ENCODE measurements at regions not wholly inside any gene's neighbourhood (a gene's known extent, or its start where the extent isn't known, plus 50 kb on each side); places are given as distances from the start of the nearest gene placed in this dataset.

- 28% methylated on average over 3 of the region's 3 CpGs for WGBS (ENCODE audit: insufficient coverage, insufficient replicate concordance, low lambda C conversion rate, missing lambda C conversion rate)
- H3K79me2 ChIP-seq (ENCODE audit: control insufficient read depth, insufficient read depth, low read length): no peaks in the 10 kb centered on the region
- no peaks in the 10 kb centered on the region for H4K20me1 ChIP-seq (ENCODE audit: control insufficient read depth, insufficient read depth)
- ChIA-PET SMC1A (ENCODE audit: uncharacterized antibody, unreplicated experiment) (no interaction called here), POLR2A (interaction anchor here (0.7 kb wide), 1 partner anchor 12 kb away, joined by 5 read pairs; no protein-coding TSS in a partner anchor), CTCF (no interaction called here), RAD21 (ENCODE audit: unreplicated experiment) (interaction anchor here (0.7 kb wide), 1 partner anchor 52 kb away, joined by 3 read pairs; no protein-coding TSS in a partner anchor)
- no peak overlapping the region for H3K27ac ChIP-seq (ENCODE audit: control insufficient read depth, insufficient read depth)
- H3K4me3 ChIP-seq: no peak overlapping the region
- no peaks in the 10 kb centered on the region for H3K27me3 ChIP-seq (replicated peaks in 1 of 2; ENCODE audit: control insufficient read depth in 2 of 2, insufficient read depth in 2 of 2, low read length in 1 of 2)
- no peaks in the 10 kb centered on the region for H3K9me3 ChIP-seq (replicated peaks; ENCODE audit: control insufficient read depth, insufficient read depth, low read length)
- DNase-seq (ENCODE audit: low read depth, low spot score) (no peak), FAIRE-seq (no peak), ATAC-seq (no peak)
- H2AFZ ChIP-seq (ENCODE audit: control insufficient read depth, low read depth, low read length): no peak overlapping the region
- no peak overlapping the region for H3K4me2 ChIP-seq (ENCODE audit: control insufficient read depth, insufficient read depth)
- H3K9ac ChIP-seq (ENCODE audit: control insufficient read depth, insufficient read depth, low read length): no peak overlapping the region
- H3K4me1 ChIP-seq (ENCODE audit: control insufficient read depth, insufficient read depth, low read length): no peaks in the 10 kb centered on the region
- H3K36me3 ChIP-seq (ENCODE audit: control insufficient read depth in 2 of 2, insufficient read depth in 2 of 2, low read length in 1 of 2): no peaks in the 10 kb centered on the region
- TF ChIP-seq CHD4 (IDR thresholded peaks at IDR 0.05): no peak
- TF ChIP-seq, protein P1, sequence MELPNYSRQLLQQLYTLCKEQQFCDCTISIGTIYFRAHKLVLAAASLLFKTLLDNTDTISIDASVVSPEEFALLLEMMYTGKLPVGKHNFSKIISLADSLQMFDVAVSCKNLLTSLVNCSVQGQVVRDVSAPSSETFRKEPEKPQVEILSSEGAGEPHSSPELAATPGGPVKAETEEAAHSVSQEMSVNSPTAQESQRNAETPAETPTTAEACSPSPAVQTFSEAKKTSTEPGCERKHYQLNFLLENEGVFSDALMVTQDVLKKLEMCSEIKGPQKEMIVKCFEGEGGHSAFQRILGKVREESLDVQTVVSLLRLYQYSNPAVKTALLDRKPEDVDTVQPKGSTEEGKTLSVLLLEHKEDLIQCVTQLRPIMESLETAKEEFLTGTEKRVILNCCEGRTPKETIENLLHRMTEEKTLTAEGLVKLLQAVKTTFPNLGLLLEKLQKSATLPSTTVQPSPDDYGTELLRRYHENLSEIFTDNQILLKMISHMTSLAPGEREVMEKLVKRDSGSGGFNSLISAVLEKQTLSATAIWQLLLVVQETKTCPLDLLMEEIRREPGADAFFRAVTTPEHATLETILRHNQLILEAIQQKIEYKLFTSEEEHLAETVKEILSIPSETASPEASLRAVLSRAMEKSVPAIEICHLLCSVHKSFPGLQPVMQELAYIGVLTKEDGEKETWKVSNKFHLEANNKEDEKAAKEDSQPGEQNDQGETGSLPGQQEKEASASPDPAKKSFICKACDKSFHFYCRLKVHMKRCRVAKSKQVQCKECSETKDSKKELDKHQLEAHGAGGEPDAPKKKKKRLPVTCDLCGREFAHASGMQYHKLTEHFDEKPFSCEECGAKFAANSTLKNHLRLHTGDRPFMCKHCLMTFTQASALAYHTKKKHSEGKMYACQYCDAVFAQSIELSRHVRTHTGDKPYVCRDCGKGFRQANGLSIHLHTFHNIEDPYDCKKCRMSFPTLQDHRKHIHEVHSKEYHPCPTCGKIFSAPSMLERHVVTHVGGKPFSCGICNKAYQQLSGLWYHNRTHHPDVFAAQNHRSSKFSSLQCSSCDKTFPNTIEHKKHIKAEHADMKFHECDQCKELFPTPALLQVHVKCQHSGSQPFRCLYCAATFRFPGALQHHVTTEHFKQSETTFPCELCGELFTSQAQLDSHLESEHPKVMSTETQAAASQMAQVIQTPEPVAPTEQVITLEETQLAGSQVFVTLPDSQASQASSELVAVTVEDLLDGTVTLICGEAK (IDR thresholded peaks at IDR 0.05; ENCODE audit: borderline replicate concordance): no peak
- TF ChIP-seq JUNB (IDR thresholded peaks at IDR 0.05): no peak
- TF ChIP-seq, protein P2, sequence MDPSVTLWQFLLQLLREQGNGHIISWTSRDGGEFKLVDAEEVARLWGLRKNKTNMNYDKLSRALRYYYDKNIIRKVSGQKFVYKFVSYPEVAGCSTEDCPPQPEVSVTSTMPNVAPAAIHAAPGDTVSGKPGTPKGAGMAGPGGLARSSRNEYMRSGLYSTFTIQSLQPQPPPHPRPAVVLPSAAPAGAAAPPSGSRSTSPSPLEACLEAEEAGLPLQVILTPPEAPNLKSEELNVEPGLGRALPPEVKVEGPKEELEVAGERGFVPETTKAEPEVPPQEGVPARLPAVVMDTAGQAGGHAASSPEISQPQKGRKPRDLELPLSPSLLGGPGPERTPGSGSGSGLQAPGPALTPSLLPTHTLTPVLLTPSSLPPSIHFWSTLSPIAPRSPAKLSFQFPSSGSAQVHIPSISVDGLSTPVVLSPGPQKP (IDR thresholded peaks at IDR 0.05; ENCODE audit: low read depth, low read length): no peak
- intact Hi-C loops (cut with micrococcal nuclease; ENCODE audit: unreplicated experiment) (no loop called here), in situ Hi-C loops (cut with MboI) (no loop called here)
- no TSS peak for BruUV-seq (replicated peaks)
Measured at GRCh38 chr7:20864221-20864620, 77.5 kb upstream of the SP8 start.
